H9 (cell line): ENCODE measurements at regions not wholly inside any gene's neighbourhood (a gene's known extent, or its start where the extent isn't known, plus 50 kb on each side); places are given as distances from the start of the nearest gene placed in this dataset.

Source experiments
- DNase-seq: peaks from one replicate; pipeline ENCODE4 v3.0.0-alpha.2; 2017
- H2AFZ ChIP-seq: one replicate; pipeline ENCODE4 v1.6.1; 2013; ENCODE audit warnings: mild to moderate bottlenecking, low read length, control low read depth, moderate library complexity
- H2AK5ac ChIP-seq: 2 replicates; pipeline ENCODE4 v1.6.1; 2013; ENCODE audit warnings: low read length, control low read depth, mixed read lengths; ENCODE audit not compliant: insufficient read length
- H2BK120ac ChIP-seq: one replicate; pipeline ENCODE4 v1.6.1; 2013; ENCODE audit warnings: low read depth, mild to moderate bottlenecking, low read length, control low read depth, inconsistent platforms; ENCODE audit not compliant: poor library complexity, severe bottlenecking
- H2BK12ac ChIP-seq: 2 replicates; pipeline ENCODE4 v1.6.1; 2013; ENCODE audit warnings: low read length, control low read depth, mixed read lengths, low read depth; ENCODE audit not compliant: insufficient read length
- H2BK15ac ChIP-seq: 2 replicates; pipeline ENCODE4 v1.6.1; 2013; ENCODE audit warnings: low read depth, low read length, control low read depth
- H2BK20ac ChIP-seq: one replicate; pipeline ENCODE4 v1.6.1; 2013; ENCODE audit warnings: low read depth, mild to moderate bottlenecking, low read length, control low read depth, inconsistent platforms; ENCODE audit not compliant: poor library complexity, severe bottlenecking
- H2BK5ac ChIP-seq: 2 replicates; pipeline ENCODE4 v1.6.1; 2013; ENCODE audit warnings: low read length, control low read depth, mixed read lengths; ENCODE audit not compliant: insufficient read length
- H3K14ac ChIP-seq: 2 replicates; pipeline ENCODE4 v1.6.1; 2013; ENCODE audit warnings: low read length, control low read depth; ENCODE audit not compliant: insufficient read depth
- H3K18ac ChIP-seq: 2 replicates; pipeline ENCODE4 v1.6.1; 2013; ENCODE audit warnings: low read depth, mild to moderate bottlenecking, mixed read lengths, low read length, control low read depth; ENCODE audit not compliant: insufficient read length
- H3K23ac ChIP-seq: 2 replicates; pipeline ENCODE4 v1.6.1; 2013; ENCODE audit warnings: low read length, control low read depth, mixed read lengths, low read depth; ENCODE audit not compliant: insufficient read length
- H3K23me2 ChIP-seq: 2 replicates; pipeline ENCODE4 v1.6.1; 2013; ENCODE audit warnings: low read depth, mild to moderate bottlenecking, mixed read lengths, low read length, control low read depth; ENCODE audit not compliant: insufficient read length, poor library complexity, severe bottlenecking
- H3K27ac ChIP-seq: 2 replicates; pipeline ENCODE4 v1.5.1; 2013; ENCODE audit warnings: low read length, control low read depth, mixed read lengths, low read depth; ENCODE audit not compliant: insufficient read length
- H3K27me3 ChIP-seq: 2 replicates; pipeline ENCODE4 v1.6.1; 2013; ENCODE audit warnings: low read length, control low read depth, inconsistent platforms; ENCODE audit not compliant: insufficient read depth
- H3K4ac ChIP-seq: 2 replicates; pipeline ENCODE4 v1.6.1; 2013; ENCODE audit warnings: low read depth, mild to moderate bottlenecking, control low read depth, inconsistent platforms, low read length, moderate library complexity
- H3K4me1 ChIP-seq: 2 replicates; pipeline ENCODE4 v1.6.1; 2013; ENCODE audit warnings: low read length, control low read depth, inconsistent platforms; ENCODE audit not compliant: insufficient read depth
- H3K4me2 ChIP-seq: 2 replicates; pipeline ENCODE4 v1.6.1; 2013; ENCODE audit warnings: low read length, control low read depth, mixed read lengths; ENCODE audit not compliant: insufficient read length, insufficient read depth
- H3K56ac ChIP-seq: 2 replicates; pipeline ENCODE4 v1.6.1; 2013; ENCODE audit warnings: low read depth, mild to moderate bottlenecking, mixed read lengths, low read length, control low read depth; ENCODE audit not compliant: insufficient read length
- H3K79me1 ChIP-seq: 2 replicates; pipeline ENCODE4 v1.6.1; 2013; ENCODE audit warnings: low read depth, mild to moderate bottlenecking, moderate library complexity, low read length, control low read depth, inconsistent platforms; ENCODE audit not compliant: insufficient read depth, poor library complexity, severe bottlenecking
- H3K79me2 ChIP-seq: 2 replicates; pipeline ENCODE4 v1.6.1; 2013; ENCODE audit warnings: low read length, control low read depth, inconsistent platforms; ENCODE audit not compliant: insufficient read depth
- H3K9ac ChIP-seq: 2 replicates; pipeline ENCODE4 v1.6.1; 2013; ENCODE audit warnings: low read length, control low read depth, mixed read lengths; ENCODE audit not compliant: insufficient read length; ENCODE audit errors: extremely low read depth
- H3K9me3 ChIP-seq: one replicate; pipeline ENCODE4 v1.6.1; 2013; ENCODE audit warnings: low read depth, low read length, inconsistent platforms; ENCODE audit not compliant: control insufficient read depth
- H3T11ph ChIP-seq: one replicate; pipeline ENCODE4 v1.6.1; 2013; ENCODE audit warnings: mild to moderate bottlenecking, low read length, control low read depth, inconsistent platforms
- H4K20me1 ChIP-seq: one replicate; pipeline ENCODE4 v1.6.1; 2013; ENCODE audit not compliant: control insufficient read depth, insufficient read length, insufficient read depth
- H4K5ac ChIP-seq: 2 replicates; pipeline ENCODE4 v1.6.1; 2013; ENCODE audit warnings: low read depth, mild to moderate bottlenecking, mixed read lengths, low read length, control low read depth; ENCODE audit not compliant: insufficient read length
- H4K8ac ChIP-seq: replicated peaks from 2 replicates; pipeline ENCODE4 v1.6.1; 2013; ENCODE audit warnings: low read length, control low read depth, mixed read lengths, low read depth; ENCODE audit not compliant: insufficient read length
- H4K91ac ChIP-seq: 2 replicates; pipeline ENCODE4 v1.6.1; 2013; ENCODE audit warnings: low read depth, mild to moderate bottlenecking, moderate library complexity, mixed read lengths, low read length, control low read depth; ENCODE audit not compliant: insufficient read length
- H3K27ac Mint-ChIP-seq, 3 experiments: 2 replicates in 2 of 3; 3 replicates in 1 of 3; pipeline ENCODE4 v1.8.0; 2020 to 2021; ENCODE audit warnings: mixed read lengths in 3 of 3, mild to moderate bottlenecking in 1 of 3, moderate library complexity in 1 of 3
- H3K27me3 Mint-ChIP-seq: 2 replicates; pipeline ENCODE4 v1.8.0; 2021; ENCODE audit warnings: low read depth, mild to moderate bottlenecking, moderate library complexity, mixed read lengths
- H3K36me3 Mint-ChIP-seq, 3 experiments: 2 replicates in 2 of 3; 3 replicates in 1 of 3; pipeline ENCODE4 v1.8.0; 2020 to 2021; ENCODE audit warnings: low read depth in 3 of 3, mixed read lengths in 3 of 3; ENCODE audit not compliant: insufficient read depth in 1 of 3
- H3K4me1 Mint-ChIP-seq, 2 experiments: 2 replicates each; pipeline ENCODE4 v1.8.0; 2020; ENCODE audit warnings: mixed read lengths in 2 of 2
- H3K4me3 Mint-ChIP-seq, 2 experiments: 2 replicates in 1 of 2; 3 replicates in 1 of 2; pipeline ENCODE4 v1.8.0; 2020 to 2021; ENCODE audit warnings: mild to moderate bottlenecking in 2 of 2, mixed read lengths in 2 of 2, moderate library complexity in 1 of 2
- H3K9me3 Mint-ChIP-seq, 2 experiments: 2 replicates in 1 of 2; 3 replicates in 1 of 2; pipeline ENCODE4 v1.8.0; 2020; ENCODE audit warnings: mild to moderate bottlenecking in 2 of 2, mixed read lengths in 2 of 2, moderate library complexity in 1 of 2
- WGBS: extraction: QIAGEN DNeasy Blood & Tissue Kit; methylation state at CpG from one replicate; pipeline ENCODE4 v1.1.7; 2013; ENCODE audit warnings: missing lambda C conversion rate, low lambda C conversion rate, mixed read lengths; ENCODE audit not compliant: insufficient read length; ENCODE audit errors: extremely low coverage; 5-methylcytosine and 5-hydroxymethylcytosine counted together
- TF ChIP-seq, protein P1 (sequence below): fragments of 200-600 bp; sonication (generic); conservative IDR thresholded peaks from 3 replicates; pipeline ENCODE4 v1.8.0; 2021; ENCODE audit warnings: antibody characterized with exemption, mild to moderate bottlenecking

DNA sequence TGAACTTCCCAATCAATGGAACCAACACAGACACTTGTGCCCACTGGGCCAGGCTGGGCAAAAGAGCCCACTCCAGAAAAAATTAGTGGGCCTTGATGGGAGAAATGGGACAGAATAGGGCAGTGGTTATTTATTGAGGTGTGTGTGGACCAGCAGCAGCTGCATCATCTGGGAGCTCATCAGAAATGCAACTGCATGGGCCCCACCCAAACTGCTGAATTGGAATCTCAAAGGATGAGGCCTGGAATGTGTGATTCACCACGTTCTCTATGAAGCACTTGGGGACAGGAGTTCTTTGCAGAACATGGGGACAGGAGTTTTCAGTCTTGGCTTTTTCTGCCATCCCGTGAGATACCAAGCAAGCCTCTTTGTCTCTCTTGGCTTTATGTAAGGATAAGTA lies 255.6 kb upstream of the PLET1 start:
- Mint-ChIP-seq H3K4me1 (peaks cover 3 to 8% of the 10 kb centered on the region in 2 experiments; a peak in 3 of 4 replicates), H3K36me3 (no peaks in the 10 kb centered on the region), H3K27ac (no peak overlapping the region), H3K27me3 (peaks cover 2% of the 10 kb centered on the region; the same call in 1 of the 2 replicates), H3K9me3 (no peaks in the 10 kb centered on the region), H3K4me3 (no peak overlapping the region)
- Histone ChIP-seq H2BK120ac (no peak overlapping the region), H3K4me1 (no peaks in the 10 kb centered on the region), H3K4ac (no peak overlapping the region), H3K27me3 (no peaks in the 10 kb centered on the region), H3K23me2 (no peaks in the 10 kb centered on the region), H3T11ph (no peak overlapping the region), H3K14ac (no peak overlapping the region), H3K9me3 (no peaks in the 10 kb centered on the region), H3K56ac (no peak overlapping the region), H3K79me2 (no peaks in the 10 kb centered on the region), H2BK15ac (no peak overlapping the region), H2AFZ (no peak overlapping the region), H4K20me1 (no peaks in the 10 kb centered on the region), H2BK12ac (no peak overlapping the region), H4K91ac (no peak overlapping the region), H3K9ac (no peak overlapping the region), H3K4me2 (no peak overlapping the region), H2BK5ac (no peak overlapping the region), H3K79me1 (no peaks in the 10 kb centered on the region), H3K27ac (no peak overlapping the region), H2BK20ac (no peak overlapping the region), H3K23ac (no peak overlapping the region), H2AK5ac (no peak overlapping the region), H3K18ac (no peak overlapping the region), H4K8ac (no peak overlapping the region), H4K5ac (no peak overlapping the region)
- TF ChIP-seq, protein P1, sequence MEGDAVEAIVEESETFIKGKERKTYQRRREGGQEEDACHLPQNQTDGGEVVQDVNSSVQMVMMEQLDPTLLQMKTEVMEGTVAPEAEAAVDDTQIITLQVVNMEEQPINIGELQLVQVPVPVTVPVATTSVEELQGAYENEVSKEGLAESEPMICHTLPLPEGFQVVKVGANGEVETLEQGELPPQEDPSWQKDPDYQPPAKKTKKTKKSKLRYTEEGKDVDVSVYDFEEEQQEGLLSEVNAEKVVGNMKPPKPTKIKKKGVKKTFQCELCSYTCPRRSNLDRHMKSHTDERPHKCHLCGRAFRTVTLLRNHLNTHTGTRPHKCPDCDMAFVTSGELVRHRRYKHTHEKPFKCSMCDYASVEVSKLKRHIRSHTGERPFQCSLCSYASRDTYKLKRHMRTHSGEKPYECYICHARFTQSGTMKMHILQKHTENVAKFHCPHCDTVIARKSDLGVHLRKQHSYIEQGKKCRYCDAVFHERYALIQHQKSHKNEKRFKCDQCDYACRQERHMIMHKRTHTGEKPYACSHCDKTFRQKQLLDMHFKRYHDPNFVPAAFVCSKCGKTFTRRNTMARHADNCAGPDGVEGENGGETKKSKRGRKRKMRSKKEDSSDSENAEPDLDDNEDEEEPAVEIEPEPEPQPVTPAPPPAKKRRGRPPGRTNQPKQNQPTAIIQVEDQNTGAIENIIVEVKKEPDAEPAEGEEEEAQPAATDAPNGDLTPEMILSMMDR: no peak
- no peak for DNase-seq
- no CpG with 5 or more reads among the region's 2 CpGs for WGBS
